ENCODE measurements at regions not wholly inside any gene's neighbourhood (a gene's known extent, or its start where the extent isn't known, plus 50 kb on each side); places are given as distances from the start of the nearest gene placed in this dataset.
"Not testable (repeated sequence)": the region's sequence is repeated elsewhere in the genome, so short reads cannot be mapped to it uniquely, and the experiment has no call there.

DNA sequence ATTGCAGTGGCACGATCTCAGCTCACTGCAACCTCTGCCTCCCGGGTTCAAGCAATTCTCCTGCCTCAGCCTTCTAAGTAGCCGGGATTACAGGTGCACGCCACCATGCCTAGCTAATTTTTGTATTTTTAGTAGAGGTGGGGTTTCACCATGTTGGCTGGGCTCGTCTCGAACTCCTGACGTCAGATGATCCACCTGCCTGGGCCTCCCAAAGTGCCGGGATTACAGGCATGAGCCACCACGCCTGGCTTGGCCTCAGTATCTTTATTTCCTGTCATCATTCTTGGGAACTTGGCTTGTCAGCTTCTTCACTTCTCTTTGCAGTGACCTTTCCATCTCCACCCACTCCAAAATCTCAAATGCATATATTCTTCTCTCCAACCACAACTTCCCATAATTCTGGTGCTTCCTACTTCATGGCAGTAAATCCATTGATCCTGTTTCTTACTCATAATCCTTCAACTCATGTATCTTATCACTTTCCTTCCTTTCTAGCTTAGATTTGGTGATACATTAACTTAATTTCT is 127.5 kb upstream of the SATB1 start:
- TF ChIP-seq, protein P1, sequence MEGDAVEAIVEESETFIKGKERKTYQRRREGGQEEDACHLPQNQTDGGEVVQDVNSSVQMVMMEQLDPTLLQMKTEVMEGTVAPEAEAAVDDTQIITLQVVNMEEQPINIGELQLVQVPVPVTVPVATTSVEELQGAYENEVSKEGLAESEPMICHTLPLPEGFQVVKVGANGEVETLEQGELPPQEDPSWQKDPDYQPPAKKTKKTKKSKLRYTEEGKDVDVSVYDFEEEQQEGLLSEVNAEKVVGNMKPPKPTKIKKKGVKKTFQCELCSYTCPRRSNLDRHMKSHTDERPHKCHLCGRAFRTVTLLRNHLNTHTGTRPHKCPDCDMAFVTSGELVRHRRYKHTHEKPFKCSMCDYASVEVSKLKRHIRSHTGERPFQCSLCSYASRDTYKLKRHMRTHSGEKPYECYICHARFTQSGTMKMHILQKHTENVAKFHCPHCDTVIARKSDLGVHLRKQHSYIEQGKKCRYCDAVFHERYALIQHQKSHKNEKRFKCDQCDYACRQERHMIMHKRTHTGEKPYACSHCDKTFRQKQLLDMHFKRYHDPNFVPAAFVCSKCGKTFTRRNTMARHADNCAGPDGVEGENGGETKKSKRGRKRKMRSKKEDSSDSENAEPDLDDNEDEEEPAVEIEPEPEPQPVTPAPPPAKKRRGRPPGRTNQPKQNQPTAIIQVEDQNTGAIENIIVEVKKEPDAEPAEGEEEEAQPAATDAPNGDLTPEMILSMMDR (IDR thresholded peaks at IDR 0.05): not testable (repeated sequence)
- not testable (repeated sequence) for TF ChIP-seq POLR2A (IDR thresholded peaks at IDR 0.05)

Measured in vagina (tissue), 2 donors.